Activated CD8-positive, alpha-beta T cell treated with anti-CD3 and anti-CD28 coated beads, Interleukin-2, amount 10 ng/mL, durations not matched to agents 7 days and 5 days (primary cell): ENCODE measurements at regions not wholly inside any gene's neighbourhood (a gene's known extent, or its start where the extent isn't known, plus 50 kb on each side); places are given as distances from the start of the nearest gene placed in this dataset.
"Not testable (repeated sequence)": the region's sequence is repeated elsewhere in the genome, so short reads cannot be mapped to it uniquely, and the experiment has no call there.

Experiments
- ATAC-seq: fragments of 150-1000 bp; cut with Tn5 transposase; one replicate; pipeline ENCODE4 v1.10.0; 2021; ENCODE audit warnings: moderate library complexity
- CTCF ChIA-PET: fragments of 350-600 bp; sonication (Branson Sonifier 250); formaldehyde crosslinking; loops from one replicate; lab custom pipeline; 2021; ENCODE audit warnings: antibody characterized with exemption; lab: Charles Lee
- POLR2A ChIA-PET: fragments of 350-600 bp; sonication (Branson Sonifier 250); formaldehyde crosslinking; loops from one replicate; lab custom pipeline; 2021; ENCODE audit warnings: antibody characterized with exemption; lab: Charles Lee
- DNase-seq: peaks from one replicate; pipeline ENCODE4 v3.0.0-alpha.2; 2020
- H3K27ac Mint-ChIP-seq: one replicate; pipeline ENCODE4 v1.8.0; 2021; ENCODE audit warnings: mild to moderate bottlenecking, mixed read lengths
- H3K27me3 Mint-ChIP-seq: one replicate; pipeline ENCODE4 v1.8.0; 2021; ENCODE audit warnings: low read depth, mixed read lengths
- H3K36me3 Mint-ChIP-seq: one replicate; pipeline ENCODE4 v1.8.0; 2021; ENCODE audit warnings: low read depth, mixed read lengths
- H3K4me1 Mint-ChIP-seq: one replicate; pipeline ENCODE4 v1.8.0; 2021; ENCODE audit warnings: low read depth, mixed read lengths
- H3K4me3 Mint-ChIP-seq: one replicate; pipeline ENCODE4 v1.8.0; 2021; ENCODE audit warnings: mild to moderate bottlenecking, mixed read lengths
- H3K9me3 Mint-ChIP-seq: one replicate; pipeline ENCODE4 v1.8.0; 2022; ENCODE audit warnings: mixed read lengths; ENCODE audit not compliant: insufficient read depth

- CTCF ChIA-PET, result no interaction called here
- ATAC-seq (no peak), DNase-seq (no peak)
- Mint-ChIP-seq H3K4me1 (peaks cover 5% of the 10 kb centered on the region), H3K4me3 (no peak overlapping the region), H3K27ac (no peak overlapping the region), H3K36me3 (no peaks in the 10 kb centered on the region), H3K27me3 (no peaks in the 10 kb centered on the region), H3K9me3 (no peaks in the 10 kb centered on the region)
- POLR2A ChIA-PET, result no interaction called here
Observed at GRCh38 chr9:111744363-111744762, 50.4 kb downstream of the SHOC1 start.

GRCh38 chr9:111743275-111743674 lies 51.5 kb downstream of the SHOC1 start:
- DNase-seq (no peak), ATAC-seq (no peak)
- Mint-ChIP-seq H3K4me3 (no peak overlapping the region), H3K27me3 (no peaks in the 10 kb centered on the region), H3K9me3 (no peaks in the 10 kb centered on the region), H3K36me3 (no peaks in the 10 kb centered on the region), H3K27ac (no peak overlapping the region), H3K4me1 (peaks cover 3% of the 10 kb centered on the region)
- ChIA-PET CTCF (no interaction called here), POLR2A (no interaction called here)

GRCh38 chr9:111740739-111741138 lies 54.0 kb downstream of the SHOC1 start:
- DNase-seq, result no peak
- Mint-ChIP-seq H3K27me3 (no peaks in the 10 kb centered on the region), H3K4me3 (no peak overlapping the region), H3K9me3 (no peaks in the 10 kb centered on the region), H3K27ac (no peak overlapping the region), H3K36me3 (peaks cover 3% of the 10 kb centered on the region), H3K4me1 (peaks cover 3% of the 10 kb centered on the region)
- POLR2A ChIA-PET, result no interaction called here
- no peak for ATAC-seq
- CTCF ChIA-PET, result no interaction called here

GRCh38 chr9:111736714-111737113 lies 58.0 kb downstream of the SHOC1 start:
- POLR2A ChIA-PET, result no interaction called here
- peaks cover 6% of the 10 kb centered on the region for H3K36me3 Mint-ChIP-seq
- CTCF ChIA-PET, result no interaction called here
- no peak for ATAC-seq
- H3K4me3 Mint-ChIP-seq, result no peak overlapping the region
- no peak for DNase-seq
- H3K9me3 Mint-ChIP-seq, result no peaks in the 10 kb centered on the region
- H3K27me3 Mint-ChIP-seq, result no peaks in the 10 kb centered on the region
- no peaks in the 10 kb centered on the region for H3K4me1 Mint-ChIP-seq
- no peak overlapping the region for H3K27ac Mint-ChIP-seq

- H3K4me3 Mint-ChIP-seq, CTCF ChIA-PET: not testable (repeated sequence)
Observed at GRCh38 chr9:111735344-111735743, 59.4 kb downstream of the SHOC1 start.

GRCh38 chr9:111731928-111732327 lies 62.8 kb downstream of the SHOC1 start:
- no peak overlapping the region for H3K4me3 Mint-ChIP-seq

More at GRCh38 chr9:111735344-111735743, 59.4 kb downstream of the SHOC1 start:
- DNase-seq, H3K4me1 Mint-ChIP-seq, ATAC-seq, POLR2A ChIA-PET, H3K27me3 Mint-ChIP-seq, H3K9me3 Mint-ChIP-seq, H3K36me3 Mint-ChIP-seq, H3K27ac Mint-ChIP-seq: not testable (repeated sequence)

GRCh38 chr9:111730937-111731567 lies 63.7 kb downstream of the SHOC1 start:
- Mint-ChIP-seq H3K4me3 (no peak overlapping the region), H3K36me3 (peaks cover 11% of the 10 kb centered on the region), H3K27ac (no peak overlapping the region), H3K27me3 (no peaks in the 10 kb centered on the region), H3K9me3 (no peaks in the 10 kb centered on the region), H3K4me1 (peaks cover 1% of the 10 kb centered on the region)
- DNase-seq, result no peak
- ChIA-PET POLR2A (no interaction called here), CTCF (no interaction called here)
- ATAC-seq, result no peak

More at GRCh38 chr9:111731928-111732327, 62.8 kb downstream of the SHOC1 start:
- Mint-ChIP-seq H3K9me3 (no peaks in the 10 kb centered on the region), H3K4me1 (peaks cover 1% of the 10 kb centered on the region), H3K27ac (no peak overlapping the region), H3K27me3 (no peaks in the 10 kb centered on the region), H3K36me3 (peaks cover 12% of the 10 kb centered on the region)
- POLR2A ChIA-PET, result no interaction called here
- CTCF ChIA-PET, result no interaction called here
- no peak for DNase-seq
- no peak for ATAC-seq

GRCh38 chr9:111728617-111729366 lies 65.9 kb downstream of the SHOC1 start:
- CTCF ChIA-PET, result no interaction called here

GRCh38 chr9:111728143-111728542 lies 66.6 kb downstream of the SHOC1 start:
- Mint-ChIP-seq H3K27ac (no peak overlapping the region), H3K9me3 (no peaks in the 10 kb centered on the region), H3K27me3 (no peaks in the 10 kb centered on the region), H3K4me3 (no peak overlapping the region), H3K4me1 (peaks cover 1% of the 10 kb centered on the region), H3K36me3 (peaks cover 7% of the 10 kb centered on the region)
- ATAC-seq (no peak), DNase-seq (no peak)
- ChIA-PET CTCF (no interaction called here), POLR2A (interaction anchor here (0.5 kb wide), 1 partner anchor 45 kb away, joined by 3 read pairs; no protein-coding TSS in a partner anchor)

More at GRCh38 chr9:111728617-111729366, 65.9 kb downstream of the SHOC1 start:
- no peak for ATAC-seq
- H3K9me3 Mint-ChIP-seq, result no peaks in the 10 kb centered on the region
- H3K27me3 Mint-ChIP-seq, result no peaks in the 10 kb centered on the region
- no peak overlapping the region for H3K4me3 Mint-ChIP-seq
- DNase-seq, result no peak
- POLR2A ChIA-PET, result interaction anchor here (0.5 kb wide), 1 partner anchor 45 kb away, joined by 3 read pairs; no protein-coding TSS in a partner anchor
- peaks cover 1% of the 10 kb centered on the region for H3K4me1 Mint-ChIP-seq
- peaks cover 7% of the 10 kb centered on the region for H3K36me3 Mint-ChIP-seq
- no peak overlapping the region for H3K27ac Mint-ChIP-seq

- H3K4me3 Mint-ChIP-seq, result no peak overlapping the region
- POLR2A ChIA-PET, result no interaction called here
Observed at GRCh38 chr9:111726949-111727348, 65.5 kb downstream of the GNG10 start.

GRCh38 chr9:111720174-111720573 lies 58.8 kb downstream of the GNG10 start:
- no peak overlapping the region for H3K27ac Mint-ChIP-seq
- no peaks in the 10 kb centered on the region for H3K4me1 Mint-ChIP-seq
- no peaks in the 10 kb centered on the region for H3K27me3 Mint-ChIP-seq
- POLR2A ChIA-PET, result no interaction called here
- DNase-seq (no peak), ATAC-seq (no peak)
- no peaks in the 10 kb centered on the region for H3K36me3 Mint-ChIP-seq
- H3K4me3 Mint-ChIP-seq, result no peak overlapping the region
- CTCF ChIA-PET, result interaction anchor here (1.0 kb wide), 1 partner anchor 122 kb away, joined by 3 read pairs; no protein-coding TSS in a partner anchor
- no peaks in the 10 kb centered on the region for H3K9me3 Mint-ChIP-seq

More at GRCh38 chr9:111726949-111727348, 65.5 kb downstream of the GNG10 start:
- peaks cover 7% of the 10 kb centered on the region for H3K36me3 Mint-ChIP-seq
- no peak overlapping the region for H3K27ac Mint-ChIP-seq
- H3K27me3 Mint-ChIP-seq, result no peaks in the 10 kb centered on the region
- no peak for DNase-seq
- peaks cover 1% of the 10 kb centered on the region for H3K4me1 Mint-ChIP-seq
- CTCF ChIA-PET, result no interaction called here
- no peaks in the 10 kb centered on the region for H3K9me3 Mint-ChIP-seq
- no peak for ATAC-seq
